HepG2 (cell line): ENCODE measurements at regions not wholly inside any gene's neighbourhood (a gene's known extent, or its start where the extent isn't known, plus 50 kb on each side); places are given as distances from the start of the nearest gene placed in this dataset.

Experiments used
- ATAC-seq: fragments of 200-7000 bp; cut with Tn5 transposase; 3 replicates; pipeline ENCODE4 v1.9.1; 2020; ENCODE audit warnings: mild to moderate bottlenecking, moderate library complexity
- BruUV-seq: library from RNA; stranded (reverse); fragments of 400-500 nt; replicated peaks from 2 replicates; lab custom pipeline; 2021; lab: Mats Ljungman, UMichigan
- CTCF ChIA-PET: fragments of 300-600 bp; formaldehyde crosslinking; extraction: SDS; loops from one replicate; lab custom pipeline; 2021; ENCODE audit warnings: low total read pairs, inconsistent platforms, low intra/inter-chr PET ratio; lab: Yijun Ruan, JAX
- POLR2A ChIA-PET: fragments of 350-600 bp; sonication (Branson Sonifier 250); formaldehyde crosslinking; loops from one replicate; lab custom pipeline; 2020; ENCODE audit warnings: antibody characterized with exemption, inconsistent platforms; lab: Yijun Ruan, JAX
- DNase-seq: peaks from one replicate; pipeline ENCODE4 v3.0.0-alpha.2; 2015; ENCODE audit warnings: low spot score
- FAIRE-seq: peaks from 3 replicates; lab custom pipeline; 2011; peaks lifted over from hg19 to GRCh38; lab: Jason Lieb, UNC
- H2AFZ ChIP-seq: one replicate; pipeline ENCODE4 v1.6.1; 2011; ENCODE audit warnings: low read length, inconsistent platforms
- H3K27ac ChIP-seq: fragments of 300-600 bp; 3 replicates; pipeline ENCODE4 v1.8.0; 2011; ENCODE audit warnings: mixed run types, mild to moderate bottlenecking, mixed read lengths, low read length, inconsistent platforms; ENCODE audit not compliant: insufficient read depth; ENCODE audit errors: extremely low read length
- H3K27me3 ChIP-seq, 2 experiments: fragments of 200-600 bp in 1 of 2; 2 replicates in 1 of 2; 3 replicates in 1 of 2; pipeline versions ENCODE4 v1.6.0 to v1.8.0; 2011; ENCODE audit warnings: low read length in 2 of 2, mild to moderate bottlenecking in 2 of 2, moderate library complexity in 2 of 2, inconsistent platforms in 1 of 2; ENCODE audit not compliant: insufficient read depth in 2 of 2, control insufficient read depth in 1 of 2
- H3K36me3 ChIP-seq, 2 experiments: fragments of 200-600 bp in 1 of 2; replicated peaks in 1 of 2; 2 replicates in 1 of 2; 3 replicates in 1 of 2; pipeline versions ENCODE4 v1.5.1 to v1.8.0; 2011; ENCODE audit warnings: low read length in 2 of 2, inconsistent platforms in 1 of 2; ENCODE audit not compliant: insufficient read depth in 2 of 2, control insufficient read depth in 1 of 2
- H3K4me1 ChIP-seq: 2 replicates; pipeline ENCODE4 v1.5.1; 2012; ENCODE audit warnings: low read length, inconsistent platforms; ENCODE audit not compliant: insufficient read depth
- H3K4me2 ChIP-seq: 2 replicates; pipeline ENCODE4 v1.6.0; 2011; ENCODE audit warnings: low read depth, low read length, inconsistent platforms
- H3K4me3 ChIP-seq, 3 experiments: fragments of 200-600 bp in 1 of 3; sonication (generic), shearing (Covaris generic) in 1 of 3; replicated peaks in 1 of 3; 2 replicates each; pipeline ENCODE4 v1.5.1; 2011 to 2016; ENCODE audit warnings: low read length in 3 of 3, inconsistent platforms in 2 of 3, low read depth in 2 of 3, mild to moderate bottlenecking in 2 of 3, control low read depth in 1 of 3, mixed read lengths in 1 of 3; ENCODE audit not compliant: insufficient read depth in 1 of 3
- H3K79me2 ChIP-seq: one replicate; pipeline ENCODE4 v1.6.1; 2011; ENCODE audit warnings: low read length, inconsistent platforms; ENCODE audit not compliant: insufficient read depth
- H3K9ac ChIP-seq: 2 replicates; pipeline ENCODE4 v1.6.0; 2011; ENCODE audit warnings: mild to moderate bottlenecking, low read depth, low read length, inconsistent platforms; ENCODE audit not compliant: insufficient read depth
- H3K9me3 ChIP-seq: 2 replicates; pipeline ENCODE4 v1.5.1; 2012; ENCODE audit warnings: mild to moderate bottlenecking, low read length
- H4K20me1 ChIP-seq: 2 replicates; pipeline ENCODE4 v1.6.0; 2011; ENCODE audit warnings: inconsistent platforms, mild to moderate bottlenecking, low read length, moderate library complexity; ENCODE audit not compliant: insufficient read depth
- ATF5 ChIP-seq: sonication (generic); formaldehyde crosslinking; IDR thresholded peaks from 2 replicates; pipeline ENCODE4 v1.4.0; 2020; ENCODE audit warnings: mild to moderate bottlenecking, low read depth, missing genetic modification reagents
- HMG20B ChIP-seq: conservative IDR thresholded peaks from 2 replicates; pipeline ENCODE4 v1.6.1; 2016; ENCODE audit warnings: missing genetic modification reagents, missing compliant biosample characterization
- IRF2 ChIP-seq: IDR thresholded peaks from 2 replicates; pipeline ENCODE4 v1.6.1; 2018; ENCODE audit warnings: missing genetic modification reagents, missing compliant biosample characterization
- NR2F1 ChIP-seq, 2 experiments: fragments of 450-650 bp in 1 of 2; formaldehyde crosslinking in 1 of 2; IDR thresholded peaks; 2 replicates each; pipeline versions ENCODE4 v1.5.0 to v1.6.1; 2016 to 2020; ENCODE audit warnings: mild to moderate bottlenecking in 1 of 2, missing compliant biosample characterization in 1 of 2, missing genetic modification reagents in 1 of 2, moderate library complexity in 1 of 2
- ZNF180 ChIP-seq: sonication (generic); formaldehyde crosslinking; IDR thresholded peaks from 2 replicates; pipeline ENCODE4 v1.4.0; 2020; ENCODE audit warnings: low read depth, missing genetic modification reagents, borderline replicate concordance
- ZNF704 ChIP-seq: sonication (generic); formaldehyde crosslinking; IDR thresholded peaks from 2 replicates; pipeline ENCODE4 v1.8.1; 2023; ENCODE audit warnings: mild to moderate bottlenecking, inconsistent platforms, moderate library complexity, missing genetic modification reagents, borderline replicate concordance
- WGBS: methylation state at CpG from one replicate; pipeline ENCODE4 v1.1.6; 2017; ENCODE audit warnings: low lambda C conversion rate; 5-methylcytosine and 5-hydroxymethylcytosine counted together
- in situ Hi-C: cut with HindIII; loops from 2 replicates; pipeline ENCODE4 v1.10.0; 2017; ENCODE audit warnings: low pct_unique_long_range_greater_than_20kb; ENCODE audit not compliant: extremely low pct_ligation_motif_present
- intact Hi-C: fragments of 100-400 bp; cut with micrococcal nuclease; formaldehyde crosslinking; loops from one replicate; pipeline ENCODE4 v1.10.0; 2022; ENCODE audit not compliant: unreplicated experiment

- CTCF ChIA-PET, result no interaction called here
- Histone ChIP-seq H3K9ac (no peak overlapping the region), H3K36me3 (no peaks in the 10 kb centered on the region), H3K4me3 (no peak overlapping the region), H4K20me1 (no peaks in the 10 kb centered on the region; the same call in 1 of the 2 replicates), H3K4me2 (no peak overlapping the region), H3K79me2 (no peaks in the 10 kb centered on the region), H3K27ac (no peak overlapping the region), H3K4me1 (no peaks in the 10 kb centered on the region), H2AFZ (no peak overlapping the region), H3K9me3 (peaks cover 33% of the 10 kb centered on the region), H3K27me3 (no peaks in the 10 kb centered on the region)
- ATAC-seq, result no peak
- intact Hi-C loops (no loop called here), in situ Hi-C loops (no loop called here)
- 3% methylated on average over 10 of the region's 10 CpGs for WGBS
- TF ChIP-seq NR2F1 (CRISPR knock-in tag; IDR thresholded peaks at IDR 0.05), result no peak
- no peak for TF ChIP-seq ZNF180 (CRISPR knock-in tag)
- TF ChIP-seq HMG20B (CRISPR knock-in tag), result no peak
- no peak for TF ChIP-seq IRF2
- no peak for TF ChIP-seq ATF5 (CRISPR knock-in tag)
- TF ChIP-seq ZNF704 (CRISPR knock-in tag), result no peak
- POLR2A ChIA-PET, result no interaction called here
- no peak for DNase-seq
- BruUV-seq, result no TSS peak
- no peak for FAIRE-seq
Measured at GRCh38 chr20:61031101-61031830, 220.8 kb upstream of the CDH4 start.
